Vagina (tissue), 2 donors: ENCODE measurements at regions not wholly inside any gene's neighbourhood (a gene's known extent, or its start where the extent isn't known, plus 50 kb on each side); places are given as distances from the start of the nearest gene placed in this dataset.

Source experiments
- DNase-seq, 2 donors: peaks; one replicate each; pipeline ENCODE4 v3.0.0-alpha.2; 2017; ENCODE audit errors: extremely low spot score in 2 of 2
- H3K27ac ChIP-seq: fragments of 200-600 bp; sonication (generic); one replicate; pipeline ENCODE4 v1.5.1; 2019
- H3K27me3 ChIP-seq: fragments of 200-600 bp; sonication (generic); one replicate; pipeline ENCODE4 v1.5.1; 2019
- H3K36me3 ChIP-seq, 2 donors: fragments of 200-600 bp; sonication (generic); one replicate each; pipeline ENCODE4 v1.5.1; 2017 to 2019
- H3K4me1 ChIP-seq: fragments of 200-600 bp; sonication (generic); one replicate; pipeline ENCODE4 v1.5.1; 2019
- H3K4me3 ChIP-seq, 2 donors: fragments of 200-600 bp; sonication (generic); 1 replicate in 1 of 2; 2 replicates in 1 of 2; pipeline ENCODE4 v1.5.1; 2016 to 2019
- H3K9me3 ChIP-seq: fragments of 200-600 bp; sonication (generic); one replicate; pipeline ENCODE4 v1.5.1; 2019
- CTCF ChIP-seq, 3 experiments: fragments of 450-650 bp in 2 of 3; fragments of 200-600 bp in 1 of 3; sonication (generic) in 1 of 3; IDR thresholded peaks; one replicate each; pipeline ENCODE4 v1.5.1; 2017 to 2019; ENCODE audit warnings: antibody characterized with exemption in 3 of 3, mild to moderate bottlenecking in 2 of 3, moderate library complexity in 2 of 3
- POLR2A ChIP-seq, 2 donors: fragments of 450-650 bp; IDR thresholded peaks; one replicate each; pipeline ENCODE4 v1.6.1; 2017; ENCODE audit warnings: antibody characterized with exemption in 2 of 2, mild to moderate bottlenecking in 2 of 2, moderate library complexity in 2 of 2
- POLR2AphosphoS5 ChIP-seq, 2 donors: sonication (generic); formaldehyde crosslinking; IDR thresholded peaks; one replicate each; pipeline ENCODE4 v1.9.0; 2017; ENCODE audit warnings: antibody characterized with exemption in 2 of 2, mild to moderate bottlenecking in 2 of 2, low read depth in 1 of 2; ENCODE audit not compliant: insufficient read depth in 1 of 2
- intact Hi-C: fragments of 100-400 bp; cut with DNase I; formaldehyde crosslinking; loops from one replicate; pipeline ENCODE4 v1.15.1; 2023

GRCh38 chr2:67596871-67597270 lies 199.7 kb downstream of the ETAA1 start:
- intact Hi-C loops, result no loop called here

GRCh38 chr2:67599561-67599960 lies 202.4 kb downstream of the ETAA1 start:
- H3K27me3 ChIP-seq, result no peaks in the 10 kb centered on the region
- no peak overlapping the region for H3K4me3 ChIP-seq
- H3K4me1 ChIP-seq, result no peaks in the 10 kb centered on the region
- intact Hi-C loops, result no loop called here
- TF ChIP-seq POLR2A (IDR thresholded peaks at IDR 0.05) (no peak), POLR2AphosphoS5 (IDR thresholded peaks at IDR 0.05; ENCODE audit: insufficient read depth in 1 of 2, low read depth in 1 of 2) (no peak), CTCF (IDR thresholded peaks at IDR 0.05) (no peak)
- H3K36me3 ChIP-seq, result no peaks in the 10 kb centered on the region
- H3K27ac ChIP-seq, result no peak overlapping the region
- no peaks in the 10 kb centered on the region for H3K9me3 ChIP-seq
- no peak for DNase-seq

More at GRCh38 chr2:67596871-67597270, 199.7 kb downstream of the ETAA1 start:
- TF ChIP-seq CTCF (IDR thresholded peaks at IDR 0.05), result no peak
- no peak for TF ChIP-seq POLR2AphosphoS5 (IDR thresholded peaks at IDR 0.05; ENCODE audit: insufficient read depth in 1 of 2, low read depth in 1 of 2)
- TF ChIP-seq POLR2A (IDR thresholded peaks at IDR 0.05), result no peak
- no peaks in the 10 kb centered on the region for H3K36me3 ChIP-seq
- no peak overlapping the region for H3K27ac ChIP-seq
- no peaks in the 10 kb centered on the region for H3K9me3 ChIP-seq
- DNase-seq, result no peak
- no peaks in the 10 kb centered on the region for H3K4me1 ChIP-seq
- H3K4me3 ChIP-seq, result no peak overlapping the region
- H3K27me3 ChIP-seq, result no peaks in the 10 kb centered on the region

GRCh38 chr2:67600222-67600871 lies 203.2 kb downstream of the ETAA1 start:
- H3K27ac ChIP-seq, result no peak overlapping the region
- no peak overlapping the region for H3K4me3 ChIP-seq
- no peaks in the 10 kb centered on the region for H3K4me1 ChIP-seq
- TF ChIP-seq POLR2AphosphoS5 (IDR thresholded peaks at IDR 0.05; ENCODE audit: insufficient read depth in 1 of 2, low read depth in 1 of 2), result no peak
- TF ChIP-seq POLR2A (IDR thresholded peaks at IDR 0.05), result no peak
- TF ChIP-seq CTCF (IDR thresholded peaks at IDR 0.05), result no peak
- no peaks in the 10 kb centered on the region for H3K36me3 ChIP-seq
- DNase-seq, result no peak
- no peaks in the 10 kb centered on the region for H3K27me3 ChIP-seq
- no peaks in the 10 kb centered on the region for H3K9me3 ChIP-seq
- intact Hi-C loops, result no loop called here

- Histone ChIP-seq H3K27me3 (no peaks in the 10 kb centered on the region), H3K9me3 (no peaks in the 10 kb centered on the region), H3K4me1 (no peaks in the 10 kb centered on the region), H3K4me3 (no peak overlapping the region), H3K36me3 (no peaks in the 10 kb centered on the region), H3K27ac (no peak overlapping the region)
- no peak for DNase-seq
- intact Hi-C loops, result no loop called here
- no peak for TF ChIP-seq POLR2A (IDR thresholded peaks at IDR 0.05)
- TF ChIP-seq POLR2AphosphoS5 (IDR thresholded peaks at IDR 0.05; ENCODE audit: insufficient read depth in 1 of 2, low read depth in 1 of 2), result no peak
- TF ChIP-seq CTCF (IDR thresholded peaks at IDR 0.05), result no peak
These were observed 203.8 kb downstream of the ETAA1 start for GRCh38 chr2:67600946-67601345.

GRCh38 chr2:67604360-67604759 lies 207.2 kb downstream of the ETAA1 start:
- Histone ChIP-seq H3K4me1 (no peaks in the 10 kb centered on the region), H3K9me3 (no peaks in the 10 kb centered on the region), H3K27me3 (no peaks in the 10 kb centered on the region), H3K27ac (no peak overlapping the region), H3K36me3 (no peaks in the 10 kb centered on the region), H3K4me3 (no peak overlapping the region)
- intact Hi-C loops, result no loop called here
- TF ChIP-seq POLR2AphosphoS5 (IDR thresholded peaks at IDR 0.05; ENCODE audit: insufficient read depth in 1 of 2, low read depth in 1 of 2) (no peak), CTCF (IDR thresholded peaks at IDR 0.05) (no peak), POLR2A (IDR thresholded peaks at IDR 0.05) (no peak)
- DNase-seq, result no peak
